Pulmonary artery endothelial cell (primary cell): ENCODE measurements at regions not wholly inside any gene's neighbourhood (a gene's known extent, or its start where the extent isn't known, plus 50 kb on each side); places are given as distances from the start of the nearest gene placed in this dataset.

ENCODE experiments used
- DNase-seq: peaks from one replicate; pipeline ENCODE4 v3.0.0-alpha.2; 2011; ENCODE audit warnings: low read depth, low spot score

DNA sequence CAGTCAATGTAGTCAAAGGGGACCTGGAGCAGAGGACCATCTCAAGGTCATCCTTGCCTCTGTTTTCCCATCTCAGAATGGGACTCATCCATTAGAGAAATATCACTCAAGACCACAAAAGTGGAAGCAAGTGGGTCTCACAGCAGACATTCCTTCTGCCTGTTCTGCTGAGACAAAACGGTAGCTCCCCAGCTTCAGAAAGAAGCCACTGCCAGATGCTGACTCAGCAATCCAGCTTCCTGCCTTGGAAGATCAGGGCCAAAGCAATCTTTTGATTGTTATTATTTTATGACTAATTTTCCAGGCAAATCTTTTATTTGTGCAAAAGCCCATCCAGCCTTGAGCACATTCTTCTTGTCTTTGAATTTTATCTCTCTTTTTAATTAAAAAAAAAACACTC lies 86.8 kb downstream of the CCT6B start:
- DNase-seq = no peak

DNA sequence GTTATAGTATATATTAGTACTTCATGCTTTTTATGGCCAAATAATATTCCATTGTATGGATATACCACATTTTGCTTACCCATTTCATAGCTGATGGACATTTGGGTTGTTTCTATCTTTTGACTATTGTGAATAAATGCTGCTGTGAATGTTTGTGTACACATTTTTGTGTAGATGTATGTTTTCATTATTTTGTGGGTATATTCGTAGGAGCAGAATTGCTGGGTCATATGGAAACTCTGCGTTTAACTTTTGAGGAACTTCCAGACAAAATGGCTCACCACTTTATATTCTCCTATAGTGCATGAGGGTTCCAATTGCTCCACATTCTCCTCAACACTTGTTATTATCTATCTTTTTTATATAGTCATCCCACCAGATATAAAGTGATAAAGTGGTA lies 88.6 kb downstream of the CCT6B start:
- DNase-seq = no peak

- no peak for DNase-seq
Measured at GRCh38 chr17:34869641-34870040, 91.6 kb downstream of the CCT6B start.

GRCh38 chr17:34865716-34866115 lies 95.5 kb downstream of the CCT6B start:
- no peak for DNase-seq

DNA sequence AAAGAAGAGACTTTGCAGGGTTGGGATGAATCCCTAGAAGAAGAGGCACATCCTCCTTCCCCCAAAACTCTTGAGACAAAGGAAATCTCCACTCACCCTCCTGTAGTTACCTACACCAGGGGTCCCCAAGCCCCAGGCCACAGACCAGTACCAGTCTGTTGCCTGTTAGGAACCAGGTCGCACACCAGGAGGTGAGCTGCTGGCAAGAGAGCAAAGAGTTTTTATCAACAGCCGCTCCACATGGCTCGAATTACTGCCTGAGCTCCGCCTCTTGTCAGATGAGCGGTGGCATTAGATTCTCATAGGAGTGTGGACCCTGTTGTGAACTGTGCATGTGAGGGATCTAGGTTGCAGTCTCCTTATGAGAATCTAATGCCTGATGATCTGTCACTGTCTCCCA lies 98.9 kb downstream of the CCT6B start:
- DNase-seq = no peak

DNA sequence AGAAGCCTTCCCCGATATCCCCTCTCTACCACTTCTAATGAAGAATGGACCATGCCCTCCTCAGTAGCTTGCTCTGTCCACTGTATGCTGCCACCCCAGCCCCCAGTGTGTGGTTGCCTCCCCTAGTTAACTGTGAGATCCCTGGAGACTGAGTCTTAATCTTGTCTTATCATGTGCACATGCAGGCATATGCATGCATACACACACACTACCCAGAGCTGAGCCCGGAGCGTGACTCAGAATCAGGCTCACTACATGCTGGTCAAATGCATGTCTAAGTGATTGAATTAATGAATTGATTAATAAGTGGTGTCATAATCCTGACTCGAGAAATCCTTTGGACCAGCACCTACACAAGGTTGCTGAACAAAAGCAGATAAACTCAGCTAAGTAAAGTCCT lies 99.4 kb downstream of the CCT6B start:
- no peak for DNase-seq

- DNase-seq = no peak
Measured at GRCh38 chr17:34859652-34860051, 101.6 kb downstream of the CCT6B start.

DNA sequence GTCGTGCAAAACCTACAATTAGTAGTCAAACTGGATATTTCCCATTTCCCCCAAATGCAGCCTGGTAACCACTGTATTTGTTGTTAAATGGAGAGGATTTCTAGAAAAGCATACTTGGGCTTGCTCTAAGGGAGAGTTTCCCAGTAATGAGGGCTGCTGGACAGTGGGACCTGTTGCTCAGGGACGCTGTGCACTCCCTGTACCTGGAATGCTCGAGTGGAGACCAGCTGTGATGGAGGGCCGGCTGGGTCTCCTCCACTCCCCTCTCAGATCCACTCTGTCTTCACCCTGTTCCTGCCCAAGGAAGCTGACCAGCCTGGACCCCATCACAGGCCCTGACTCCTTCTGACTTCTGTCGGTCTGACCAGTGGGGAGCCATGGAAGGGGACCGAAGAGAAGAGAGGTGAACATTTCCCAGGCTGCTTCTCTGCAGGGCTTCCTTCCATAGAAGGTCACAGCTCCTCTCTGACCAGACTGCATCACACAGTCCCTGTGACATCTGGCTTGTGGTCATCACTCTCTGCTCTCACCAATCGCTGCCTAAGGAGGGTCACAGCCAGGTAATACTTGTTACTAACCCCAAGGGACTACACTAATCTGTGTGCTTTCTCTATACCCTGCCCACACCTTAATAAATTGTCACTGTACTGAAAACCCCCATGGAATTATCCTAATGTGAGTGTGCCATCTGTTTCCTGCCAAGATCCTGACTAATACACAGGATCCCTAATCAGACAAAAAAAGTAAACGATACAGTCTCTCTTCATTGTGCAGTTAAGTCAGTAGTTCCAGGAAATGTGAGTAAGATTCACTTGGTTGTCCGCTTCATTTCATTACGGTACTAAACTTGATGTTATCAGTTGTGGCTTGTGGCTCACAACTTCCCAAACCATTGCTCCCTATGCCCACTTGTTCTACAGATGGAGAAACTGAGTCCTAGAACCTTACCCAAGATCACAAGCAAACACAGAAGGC lies 102.4 kb downstream of the CCT6B start:
- peak; percentile 19 for DNase-seq

GRCh38 chr17:34853924-34854323 lies 107.3 kb downstream of the CCT6B start:
- no peak for DNase-seq

DNA sequence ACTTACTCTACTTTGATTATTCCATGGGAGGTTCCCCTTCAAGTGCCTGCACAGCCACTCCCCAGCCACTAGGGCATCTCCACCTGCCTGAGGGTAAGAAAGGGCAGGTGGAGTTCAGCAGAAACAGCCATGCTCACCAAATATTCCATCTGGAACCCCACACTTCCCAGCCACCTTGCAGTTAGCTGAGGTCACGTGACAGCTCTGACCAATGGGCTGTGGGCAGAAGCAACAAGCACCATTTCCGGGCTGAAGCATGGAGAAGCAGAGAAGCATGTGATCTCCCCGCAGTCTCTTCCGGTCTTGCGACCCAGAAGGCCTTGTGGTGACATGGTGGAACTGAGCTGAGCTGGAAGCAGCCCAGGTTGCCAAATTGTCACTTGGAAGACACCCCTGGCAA lies 108.6 kb downstream of the CCT6B start:
- no peak for DNase-seq

DNA sequence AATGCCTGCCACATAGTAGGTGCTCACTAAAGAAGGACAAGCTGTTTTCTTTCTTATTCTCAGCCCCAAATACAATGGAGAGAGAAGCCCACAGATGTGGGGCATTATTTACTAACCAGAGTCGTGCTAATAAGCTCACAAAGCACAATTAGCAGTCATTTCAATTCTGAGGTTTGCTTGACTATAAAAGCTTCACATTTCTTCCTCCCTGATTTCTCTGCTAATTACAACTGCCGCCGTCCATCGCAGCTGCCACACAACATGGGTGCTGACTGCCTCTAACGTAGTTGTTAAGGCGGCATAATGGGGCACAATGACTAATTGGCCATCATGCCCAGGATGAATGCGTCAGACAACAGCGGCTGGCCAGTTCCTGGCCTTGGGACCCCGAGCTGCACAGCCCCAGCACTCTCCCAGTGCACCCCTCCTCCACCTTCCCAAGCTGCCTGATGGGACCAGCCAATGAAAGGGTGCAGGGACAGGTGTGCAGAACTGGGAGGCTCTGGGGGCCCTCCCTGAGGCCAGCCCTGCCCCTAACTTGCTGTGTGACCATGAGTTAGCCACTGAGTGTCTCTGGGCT lies 109.2 kb downstream of the CCT6B start:
- no peak for DNase-seq

DNA sequence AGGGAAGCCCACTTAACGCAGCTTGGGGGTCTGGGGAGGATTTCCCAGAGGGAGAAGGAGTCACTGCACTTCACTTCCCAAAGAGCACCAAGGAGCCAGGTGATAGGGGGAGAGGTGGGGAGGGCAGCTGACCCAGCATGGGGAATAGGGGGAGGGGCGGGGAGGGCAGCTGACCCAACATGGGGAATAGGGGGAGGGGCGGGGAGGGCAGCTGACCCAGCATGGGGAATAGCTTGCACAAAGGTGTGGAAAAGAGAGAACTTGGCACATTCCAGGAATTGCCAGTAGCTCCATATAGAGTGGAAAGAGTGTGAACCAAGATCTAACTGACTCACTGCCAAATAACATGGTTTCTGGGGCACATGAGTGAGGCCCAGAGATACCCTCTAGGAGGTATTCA lies 110.3 kb downstream of the CCT6B start:
- no peak for DNase-seq

- no peak for DNase-seq
Measured at GRCh38 chr17:34850023-34850422, 111.2 kb downstream of the CCT6B start.

DNA sequence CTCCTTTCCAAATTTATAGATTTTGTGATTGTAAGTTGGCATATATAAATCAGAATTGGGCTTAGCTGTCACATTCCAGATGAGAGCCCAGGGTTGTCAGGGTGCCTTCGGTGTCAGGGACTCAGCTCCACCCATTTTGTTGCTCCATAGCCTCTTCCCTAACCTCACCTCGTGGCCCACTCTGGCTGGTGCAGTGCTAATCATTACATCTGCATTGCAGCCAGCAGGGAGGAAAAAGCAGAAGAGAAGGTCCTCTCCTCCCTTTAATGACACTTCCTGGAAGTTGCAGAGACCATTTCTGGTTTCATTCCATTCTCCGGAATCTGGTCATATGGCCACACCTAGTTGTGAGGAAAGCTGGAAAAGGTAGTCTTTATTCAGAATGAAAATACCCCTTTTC lies 113.3 kb downstream of the CCT6B start:
- no peak for DNase-seq

- no peak for DNase-seq
Measured at GRCh38 chr17:34845296-34845695, 116.0 kb downstream of the CCT6B start.

DNA sequence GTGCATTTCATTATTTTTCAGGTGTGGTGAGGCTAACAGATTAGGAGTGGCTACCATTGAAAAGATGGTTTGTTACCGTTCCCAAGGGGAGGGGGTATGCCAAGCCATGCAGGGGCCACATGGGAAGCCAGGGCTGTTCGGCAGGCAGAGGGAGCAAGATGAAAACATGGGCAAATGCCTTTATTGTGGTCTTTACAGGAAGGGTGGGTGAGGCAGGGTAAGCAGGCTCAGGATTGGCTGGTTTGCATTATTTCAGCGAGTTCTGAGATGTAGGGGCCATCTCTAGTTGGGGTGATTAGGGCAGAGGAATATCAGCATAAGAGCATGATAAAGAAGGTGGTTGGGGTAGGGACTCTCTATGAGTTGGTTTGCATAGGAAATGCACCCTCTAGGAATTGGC lies 117.6 kb downstream of the CCT6B start:
- no peak for DNase-seq

DNA sequence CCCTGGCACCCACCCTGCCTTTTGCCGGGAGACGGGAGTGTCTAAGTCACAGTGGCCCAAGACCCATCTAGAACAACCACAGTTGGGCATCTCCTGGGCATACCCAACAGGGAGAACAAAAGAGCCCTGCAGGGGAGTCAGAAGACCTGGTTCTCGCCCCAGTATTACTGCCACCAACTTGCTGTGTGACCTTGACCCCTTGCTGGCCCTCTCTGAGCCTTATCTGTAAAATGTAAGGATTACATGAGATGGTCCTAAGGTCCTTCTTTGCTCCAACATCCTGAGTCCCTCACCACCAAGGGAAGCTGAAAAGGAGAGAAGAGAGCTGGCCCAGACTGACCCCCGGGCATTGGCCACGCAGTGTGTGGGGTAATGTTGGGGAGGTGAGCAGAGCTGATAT lies 119.0 kb downstream of the CCT6B start:
- DNase-seq = no peak

DNA sequence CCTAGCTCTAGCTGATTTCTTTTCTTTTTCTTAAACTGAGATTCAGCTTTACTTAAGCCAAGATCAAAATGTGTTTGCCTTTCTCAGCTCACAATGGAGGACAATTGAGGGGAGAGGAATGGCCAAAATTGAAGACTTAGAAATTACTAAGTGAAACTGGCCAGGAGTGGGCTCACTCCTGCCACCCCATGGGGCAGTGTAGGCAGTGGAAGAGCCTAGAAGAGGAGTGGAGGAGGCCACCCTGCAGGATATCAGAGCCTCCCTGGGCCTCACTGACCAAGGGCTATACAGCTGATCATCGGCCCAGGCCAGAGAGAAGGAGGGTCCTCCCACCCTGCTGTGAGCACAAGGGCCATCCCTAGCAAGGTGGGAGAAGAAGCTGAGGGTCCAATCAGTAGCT lies 119.8 kb downstream of the CCT6B start:
- no peak for DNase-seq

DNA sequence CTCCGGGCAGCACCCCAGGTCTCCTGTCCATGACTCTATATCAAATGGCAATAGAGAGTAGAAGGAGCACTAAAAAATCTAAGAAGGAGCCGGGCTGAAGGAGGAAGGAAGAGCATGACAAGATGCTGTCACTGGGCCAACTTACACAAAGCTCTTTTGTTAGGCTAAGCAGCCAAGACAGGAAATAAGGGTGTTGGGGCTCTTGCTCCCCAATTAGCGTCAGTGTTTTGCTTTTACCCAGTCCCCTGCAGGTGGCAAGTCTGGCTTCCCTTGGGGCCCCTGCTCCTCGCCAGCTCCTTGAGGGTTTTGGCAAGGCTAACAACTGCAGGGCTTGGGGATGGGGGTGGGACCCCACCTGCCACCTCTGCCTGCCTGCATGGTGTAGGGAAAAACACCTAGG lies 120.5 kb downstream of the CCT6B start:
- DNase-seq = no peak

- DNase-seq = no peak
Measured at GRCh38 chr17:34837876-34838478, 123.3 kb downstream of the CCT6B start.

DNA sequence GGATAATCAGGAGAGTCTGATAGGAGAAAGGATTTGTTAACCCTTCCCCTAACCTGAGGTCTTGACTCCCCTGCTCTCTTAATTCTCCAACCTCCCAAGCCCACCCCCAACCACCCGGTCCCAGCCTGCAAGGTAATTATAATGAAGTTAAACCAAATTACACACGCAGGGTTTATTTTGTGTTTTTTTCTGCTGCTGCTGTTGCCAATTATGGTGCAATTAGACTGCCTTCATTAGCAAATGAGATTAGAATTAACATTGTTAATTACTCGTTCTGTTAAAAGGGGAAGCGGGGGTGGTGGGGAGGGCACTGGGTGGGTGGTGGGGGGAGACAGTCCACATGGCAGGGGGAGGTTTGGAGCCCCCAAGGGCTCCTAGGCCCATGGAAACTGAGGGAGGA lies 128.9 kb downstream of the CCT6B start:
- DNase-seq = no peak

DNA sequence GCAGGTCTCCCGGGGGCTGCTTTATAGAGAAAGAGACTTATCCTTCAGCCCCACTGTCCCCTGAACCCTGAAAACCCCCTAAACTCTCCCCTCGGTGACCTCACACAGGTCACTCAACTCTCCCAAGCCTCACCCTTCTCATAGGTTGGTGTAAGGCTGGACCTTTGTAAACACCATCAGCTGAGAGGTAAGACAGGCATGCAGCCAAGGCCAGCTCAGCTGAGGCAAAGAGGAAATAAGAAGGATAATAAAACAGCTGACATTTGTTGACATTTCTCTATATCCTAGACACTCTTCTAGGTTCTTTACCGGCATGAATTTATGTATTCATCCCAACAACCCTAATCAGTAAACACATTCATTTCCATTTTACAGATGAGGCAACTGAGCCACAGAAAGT lies 134.3 kb downstream of the CCT6B start:
- no peak for DNase-seq

GRCh38 chr17:34826332-34826731 lies 134.9 kb downstream of the CCT6B start:
- no peak for DNase-seq
